Superior temporal gyrus (tissue), 1 donor: ENCODE measurements at regions not wholly inside any gene's neighbourhood (a gene's known extent, or its start where the extent isn't known, plus 50 kb on each side); places are given as distances from the start of the nearest gene placed in this dataset.
"Not testable (repeated sequence)": the region's sequence is repeated elsewhere in the genome, so short reads cannot be mapped to it uniquely, and the experiment has no call there.

Source experiments
- DNase-seq: peaks from one replicate; pipeline ENCODE4 v3.0.0-alpha.2; 2016; ENCODE audit errors: extremely low spot score

DNA sequence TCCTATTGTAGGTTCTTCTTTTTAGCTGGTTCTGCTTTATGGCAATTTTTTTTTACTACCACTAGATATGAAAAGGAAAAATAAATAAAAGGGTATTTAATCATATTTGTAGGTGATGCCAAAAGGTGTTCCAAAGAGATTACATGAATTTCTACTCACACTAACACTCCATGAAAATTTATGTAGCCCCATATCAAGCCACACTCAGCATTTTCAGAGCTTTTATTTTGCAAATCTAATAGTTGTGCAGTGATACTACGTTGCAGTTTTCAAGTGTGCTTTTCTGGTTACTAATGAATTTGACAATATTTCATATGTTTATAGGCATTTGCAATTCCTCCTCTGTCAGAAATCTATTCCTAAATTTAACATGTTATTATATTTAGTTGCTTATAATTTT is 363.9 kb upstream of the TMEFF2 start:
- no peak for DNase-seq

DNA sequence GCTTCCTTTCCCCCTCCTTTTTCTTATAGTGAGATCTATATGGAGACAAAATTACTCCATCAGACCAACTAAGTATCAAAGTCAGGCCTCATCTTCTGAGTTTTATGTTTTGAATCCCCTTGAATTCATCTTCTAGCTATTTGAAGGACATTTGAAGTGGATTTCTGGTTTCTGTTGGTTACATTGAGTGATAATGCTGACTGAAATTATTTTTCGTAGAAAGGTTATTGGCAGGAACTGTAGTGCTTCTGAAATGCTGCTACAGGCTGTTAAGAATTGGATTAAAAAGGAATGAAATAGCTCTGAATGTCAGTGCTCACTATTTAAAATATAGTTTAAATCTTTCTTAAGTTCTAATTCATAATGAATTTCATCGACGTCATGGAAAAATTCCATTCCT is 361.0 kb upstream of the TMEFF2 start:
- DNase-seq, result no peak

GRCh38 chr2:192551760-192552159 is 357.0 kb upstream of the TMEFF2 start:
- no peak for DNase-seq

- DNase-seq, result no peak
Measured at GRCh38 chr2:192546565-192546964, 351.8 kb upstream of the TMEFF2 start.

DNA sequence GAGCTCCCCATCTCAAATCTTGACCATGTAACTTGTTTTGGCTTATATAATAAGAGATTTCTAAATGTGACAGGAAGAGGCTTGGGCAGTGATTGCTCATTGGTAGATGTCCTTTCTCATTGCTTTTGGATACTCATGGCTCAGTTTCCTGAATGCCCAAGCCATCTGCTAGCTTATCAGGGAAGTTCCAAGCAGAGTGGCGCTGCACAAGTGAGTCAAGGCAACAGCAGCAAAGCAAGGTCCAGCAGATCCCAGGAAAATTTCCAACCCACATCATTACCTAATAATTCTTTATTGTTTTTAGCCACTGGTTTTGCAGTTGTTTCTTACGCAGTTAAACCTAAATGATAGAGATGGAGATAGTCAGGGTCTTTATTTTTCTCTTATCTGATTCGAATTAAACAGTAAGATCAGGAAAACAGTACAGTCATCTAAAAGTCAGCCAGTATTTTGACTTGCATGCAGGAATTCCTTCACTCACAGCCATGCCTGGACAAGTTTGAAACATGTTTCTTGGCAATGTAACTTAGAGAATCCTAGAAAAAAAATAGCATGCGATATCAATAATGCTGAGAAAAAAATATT is 349.7 kb upstream of the TMEFF2 start:
- no peak for DNase-seq

- not testable (repeated sequence) for DNase-seq
Measured at GRCh38 chr2:192542148-192543066, 347.7 kb upstream of the TMEFF2 start.

DNA sequence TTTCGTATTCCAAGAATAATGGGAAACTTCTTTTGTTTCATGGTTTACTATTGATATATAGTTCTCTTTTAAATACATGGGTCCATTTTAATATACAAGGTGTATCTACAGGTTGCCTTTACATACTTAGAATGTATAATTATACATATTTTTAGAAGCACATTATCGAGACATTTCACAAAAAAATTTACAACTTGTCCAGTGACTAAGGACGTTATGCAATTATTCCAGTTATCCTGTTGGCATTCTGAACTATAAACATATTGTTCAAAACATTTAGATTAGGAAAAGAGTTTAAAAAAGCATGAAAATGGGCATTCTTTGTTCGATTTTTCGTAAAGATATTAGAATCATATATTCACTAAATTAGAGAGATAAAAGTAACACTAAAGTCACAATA is 344.6 kb upstream of the TMEFF2 start:
- DNase-seq, result no peak

GRCh38 chr2:192536922-192537624 is 342.3 kb upstream of the TMEFF2 start:
- DNase-seq, result no peak

GRCh38 chr2:192535956-192536921 is 341.5 kb upstream of the TMEFF2 start:
- DNase-seq, result no peak

- no peak for DNase-seq
Measured at GRCh38 chr2:192534072-192534471, 339.3 kb upstream of the TMEFF2 start.

DNA sequence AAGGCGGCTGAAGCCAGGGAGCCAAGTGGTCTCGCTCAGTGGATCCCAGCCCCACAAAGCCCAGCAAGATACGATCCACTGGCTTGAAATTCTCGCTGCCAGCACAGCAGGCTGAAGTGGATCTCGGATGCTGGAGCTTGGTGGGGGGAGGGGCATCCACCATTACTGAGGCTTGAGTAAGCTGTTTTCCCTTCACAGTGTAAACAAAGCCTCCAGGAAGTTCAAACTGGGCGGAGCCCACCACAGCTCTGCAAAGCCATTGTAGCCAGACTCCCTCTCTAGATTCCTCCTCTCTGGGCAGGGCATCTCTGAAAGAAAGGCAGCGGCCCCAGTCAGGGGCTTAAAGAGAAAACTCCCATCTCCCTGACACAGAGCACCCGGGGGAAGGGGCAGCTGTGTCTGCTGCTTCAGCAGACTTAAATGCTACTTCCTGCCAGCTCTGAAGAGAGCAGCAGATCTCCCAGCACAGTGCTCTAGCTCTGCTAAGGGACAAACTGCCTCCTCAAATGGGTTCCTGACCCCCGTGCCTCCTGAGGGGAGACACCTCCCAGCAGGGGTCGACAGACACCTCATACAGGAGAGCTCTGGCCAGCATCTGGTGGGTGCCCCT is 330.0 kb upstream of the TMEFF2 start:
- not testable (repeated sequence) for DNase-seq

GRCh38 chr2:192524214-192524613 is 329.5 kb upstream of the TMEFF2 start:
- DNase-seq, result not testable (repeated sequence)

DNA sequence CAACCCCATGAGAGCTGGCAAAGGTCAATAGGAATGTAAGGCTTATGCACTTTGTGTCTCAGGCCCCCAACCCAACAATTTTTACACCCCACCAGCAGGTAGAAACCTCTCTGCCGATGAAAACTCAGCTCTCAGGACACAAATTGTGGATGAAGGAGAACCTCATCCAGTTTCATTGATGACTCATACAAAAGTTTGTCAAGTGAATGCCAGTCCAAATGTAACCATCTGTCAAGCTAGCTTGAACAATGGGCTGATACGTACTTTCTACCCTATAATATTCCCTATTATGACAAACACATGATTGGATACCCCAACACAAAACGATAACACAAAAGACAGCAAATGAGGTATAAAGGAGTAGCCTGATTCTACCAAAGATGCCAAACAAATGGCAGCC is 321.2 kb upstream of the TMEFF2 start:
- DNase-seq, result no peak

- no peak for DNase-seq
Measured at GRCh38 chr2:192513575-192513974, 318.8 kb upstream of the TMEFF2 start.

DNA sequence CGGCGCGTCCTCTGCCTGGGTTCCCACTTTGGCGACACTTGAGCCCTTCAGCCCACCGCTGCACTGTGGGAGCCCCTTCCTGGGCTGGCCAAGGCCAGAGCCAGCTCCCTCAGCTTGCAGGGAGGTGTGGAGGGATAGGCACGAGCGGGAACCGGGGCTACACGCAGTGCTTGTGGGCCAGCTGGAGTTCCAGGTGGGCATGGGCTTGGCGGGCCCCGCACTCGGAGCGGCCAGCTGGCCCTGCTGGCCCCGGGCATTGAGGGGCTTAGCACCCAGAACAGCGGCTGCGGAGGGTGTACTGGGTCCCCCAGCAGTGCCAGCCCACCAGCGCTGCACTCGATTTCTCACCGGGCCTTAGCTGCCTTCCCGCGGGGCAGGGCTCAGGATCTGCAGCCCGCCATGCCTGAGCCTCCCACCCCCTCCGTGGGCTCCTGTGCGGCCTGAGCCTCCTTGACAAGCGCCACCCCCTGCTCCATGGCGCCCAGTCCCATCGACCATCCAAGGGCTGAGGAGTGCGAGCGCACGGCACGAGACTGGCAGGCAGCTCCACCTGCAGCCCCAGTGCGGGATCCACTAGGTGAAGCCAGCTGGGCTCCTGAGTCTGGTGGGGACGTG is 313.2 kb upstream of the TMEFF2 start:
- not testable (repeated sequence) for DNase-seq

DNA sequence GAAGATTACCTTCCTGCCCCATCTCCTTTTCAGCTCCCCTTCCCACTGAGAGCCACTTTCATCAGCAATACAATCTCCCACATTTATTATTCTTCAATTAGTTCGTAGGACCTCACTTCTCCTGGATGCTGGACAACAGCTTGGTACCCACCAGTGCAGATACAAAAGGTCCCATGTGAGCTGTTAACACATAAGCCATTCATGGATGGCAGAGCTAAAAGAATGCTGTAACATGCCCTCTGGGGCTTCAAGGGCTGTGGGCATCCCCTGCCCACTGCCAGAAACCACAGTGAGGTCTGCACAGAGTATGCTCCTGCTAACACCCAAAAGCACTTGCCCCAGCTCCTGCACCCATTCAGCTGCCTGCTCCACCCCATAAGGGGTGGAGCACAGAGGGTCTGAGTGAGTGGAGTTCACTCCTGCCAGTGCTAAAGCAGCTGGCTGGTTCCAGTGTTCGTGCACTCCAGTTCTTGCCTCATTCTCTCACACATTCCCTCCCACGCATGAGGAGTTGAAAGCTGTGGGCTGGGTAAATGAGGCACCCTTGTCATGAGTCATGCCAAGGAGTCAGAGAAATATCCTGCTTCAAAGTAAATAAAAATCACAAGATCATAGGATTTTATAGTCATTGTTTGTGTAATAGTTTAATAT is 305.9 kb upstream of the TMEFF2 start:
- DNase-seq, result no peak

DNA sequence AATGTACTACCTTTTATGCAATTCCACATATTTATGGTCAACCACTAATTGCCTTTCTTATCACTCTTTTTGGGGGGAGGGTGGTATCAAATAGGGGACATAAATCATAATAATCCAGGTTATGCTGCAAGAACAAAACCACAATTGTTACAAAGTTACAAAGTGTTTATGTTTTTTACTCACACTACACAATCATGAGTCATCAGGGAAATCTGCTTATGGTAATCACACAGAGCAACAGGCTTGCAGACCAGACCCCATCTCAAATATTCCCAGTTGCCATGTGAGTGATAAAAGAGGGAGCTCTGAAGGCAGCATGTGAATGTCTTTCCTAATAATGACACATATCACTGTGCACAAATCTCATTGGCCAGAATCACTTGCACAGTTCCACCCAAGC is 304.7 kb upstream of the TMEFF2 start:
- no peak for DNase-seq

DNA sequence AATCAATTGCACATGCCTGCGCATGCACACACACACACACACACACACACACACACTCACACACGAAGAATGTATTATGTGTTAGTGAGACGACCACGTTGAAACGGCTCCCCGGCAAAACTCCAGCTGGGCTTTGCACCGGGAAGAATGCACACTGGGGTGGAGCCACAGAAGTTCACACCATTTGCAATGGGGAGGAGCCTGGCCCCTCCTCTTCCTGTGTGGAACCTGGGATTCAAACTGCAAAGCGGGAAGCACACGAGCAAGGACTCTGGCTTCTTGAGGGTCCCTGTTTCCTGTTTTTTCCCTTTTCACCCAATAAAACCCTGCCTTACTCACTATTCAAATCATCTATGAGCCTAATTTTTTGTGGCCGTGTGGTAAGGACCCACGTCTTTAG is 304.0 kb upstream of the TMEFF2 start:
- DNase-seq, result no peak

DNA sequence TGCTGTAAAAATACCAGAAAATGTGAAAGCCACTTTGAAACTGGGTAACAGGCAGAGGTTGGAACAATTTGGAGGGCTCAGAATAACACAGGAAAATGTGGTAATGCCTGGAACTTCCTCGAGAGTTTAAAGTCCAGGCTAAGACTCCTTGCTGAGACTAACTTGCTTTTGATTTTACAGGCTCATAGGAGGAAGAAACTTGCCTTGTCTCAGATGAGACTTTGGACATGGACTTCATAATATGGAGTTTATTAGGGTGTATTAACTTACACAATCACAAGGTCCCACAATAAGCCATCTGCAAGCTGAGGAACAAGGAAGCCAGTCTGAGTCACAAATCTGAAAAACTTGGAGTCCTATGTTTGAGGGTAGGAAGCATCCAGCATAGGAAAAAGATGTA is 293.4 kb upstream of the TMEFF2 start:
- DNase-seq, result not testable (repeated sequence)

- DNase-seq, result no peak
Measured at GRCh38 chr2:192487636-192488035, 292.9 kb upstream of the TMEFF2 start.
